Smooth muscle cell (in vitro differentiated cells): ENCODE measurements at regions not wholly inside any gene's neighbourhood (a gene's known extent, or its start where the extent isn't known, plus 50 kb on each side); places are given as distances from the start of the nearest gene placed in this dataset.

Experiments used
- DNase-seq: peaks from one replicate; lab custom pipeline; 2025; ENCODE audit not compliant: unreplicated experiment; lab: John Stamatoyannopoulos, UW
- H2AFZ ChIP-seq: fragments of 200-600 bp; sonication (generic); 2 replicates; pipeline ENCODE4 v1.6.0; 2016; ENCODE audit warnings: antibody characterized with exemption, low read depth, mild to moderate bottlenecking
- H3F3A ChIP-seq: fragments of 200-600 bp; sonication (generic); 2 replicates; pipeline ENCODE4 v1.6.0; 2017; ENCODE audit warnings: antibody characterized with exemption, low read depth
- H3K27ac ChIP-seq: fragments of 200-600 bp; sonication (generic); 2 replicates; pipeline ENCODE4 v1.5.1; 2016; ENCODE audit warnings: low read depth, mild to moderate bottlenecking
- H3K27me3 ChIP-seq: fragments of 200-600 bp; sonication (generic); 2 replicates; pipeline ENCODE4 v1.6.1; 2016; ENCODE audit warnings: low read depth, mild to moderate bottlenecking
- H3K36me3 ChIP-seq: fragments of 200-600 bp; sonication (generic); 2 replicates; pipeline ENCODE4 v1.5.1; 2016; ENCODE audit warnings: low read depth
- H3K4me1 ChIP-seq: fragments of 200-600 bp; sonication (generic); 2 replicates; pipeline ENCODE4 v1.5.1; 2016; ENCODE audit warnings: low read depth
- H3K4me2 ChIP-seq: fragments of 200-600 bp; sonication (generic); 2 replicates; pipeline ENCODE4 v1.6.0; 2016; ENCODE audit warnings: mild to moderate bottlenecking
- H3K4me3 ChIP-seq: fragments of 200-600 bp; sonication (generic); 2 replicates; pipeline ENCODE4 v1.5.1; 2016; ENCODE audit warnings: mild to moderate bottlenecking
- H3K79me2 ChIP-seq: fragments of 200-600 bp; sonication (generic); 2 replicates; pipeline ENCODE4 v1.6.0; 2016; ENCODE audit warnings: low read depth, mild to moderate bottlenecking
- H3K9ac ChIP-seq: fragments of 200-600 bp; sonication (generic); 2 replicates; pipeline ENCODE4 v1.6.0; 2016; ENCODE audit warnings: low read depth
- H3K9me3 ChIP-seq: fragments of 200-600 bp; sonication (generic); replicated peaks from 2 replicates; pipeline ENCODE4 v1.5.1; 2016; ENCODE audit warnings: low read depth
- H4K20me1 ChIP-seq: fragments of 200-600 bp; sonication (generic); 2 replicates; pipeline ENCODE4 v1.6.0; 2016; ENCODE audit warnings: low read depth
- CTCF ChIP-seq: fragments of 200-600 bp; sonication (generic); IDR thresholded peaks from 2 replicates; pipeline ENCODE4 v1.5.1; 2017; ENCODE audit warnings: borderline replicate concordance, mild to moderate bottlenecking, antibody characterized with exemption; ENCODE audit not compliant: insufficient read depth, poor library complexity, severe bottlenecking
- WGBS: methylation state at CpG from one replicate; pipeline ENCODE4 v1.1.7; 2016; ENCODE audit warnings: low lambda C conversion rate; 5-methylcytosine and 5-hydroxymethylcytosine counted together

GRCh38 chr10:64506963-64507362, 985.8 kb downstream of the REEP3 start:
- H3K27me3 ChIP-seq, result no peaks in the 10 kb centered on the region
- H3K36me3 ChIP-seq, result no peaks in the 10 kb centered on the region
- no peaks in the 10 kb centered on the region for H4K20me1 ChIP-seq
- 40% methylated on average over 3 of the region's 3 CpGs for WGBS
- TF ChIP-seq CTCF, result no peak
- no peak overlapping the region for H3K27ac ChIP-seq
- H3K4me1 ChIP-seq, result peaks cover 4% of the 10 kb centered on the region
- DNase-seq, result no peak
- H3K4me2 ChIP-seq, result no peak overlapping the region
- H3K9me3 ChIP-seq, result no peaks in the 10 kb centered on the region
- H3K79me2 ChIP-seq, result no peaks in the 10 kb centered on the region
- H2AFZ ChIP-seq, result no peak overlapping the region
- no peak overlapping the region for H3K9ac ChIP-seq
- H3K4me3 ChIP-seq, result no peak overlapping the region
- H3F3A ChIP-seq, result no peaks in the 10 kb centered on the region

GRCh38 chr10:64507651-64508028, 986.4 kb downstream of the REEP3 start:
- WGBS, result 68% methylated on average over 2 of the region's 2 CpGs
- no peaks in the 10 kb centered on the region for H4K20me1 ChIP-seq
- no peak overlapping the region for H3K4me2 ChIP-seq
- no peak overlapping the region for H3K9ac ChIP-seq
- H3K79me2 ChIP-seq, result no peaks in the 10 kb centered on the region
- H3K4me3 ChIP-seq, result no peak overlapping the region
- no peak overlapping the region for H3K27ac ChIP-seq
- H3K4me1 ChIP-seq, result peaks cover 4% of the 10 kb centered on the region
- no peaks in the 10 kb centered on the region for H3F3A ChIP-seq
- H3K9me3 ChIP-seq, result no peaks in the 10 kb centered on the region
- no peak for TF ChIP-seq CTCF
- no peaks in the 10 kb centered on the region for H3K27me3 ChIP-seq
- no peaks in the 10 kb centered on the region for H3K36me3 ChIP-seq
- H2AFZ ChIP-seq, result no peak overlapping the region
- no peak for DNase-seq

GRCh38 chr10:64508029-64508661, 986.9 kb downstream of the REEP3 start:
- Histone ChIP-seq H3K4me2 (no peak overlapping the region), H2AFZ (no peak overlapping the region), H3K4me1 (peaks cover 4% of the 10 kb centered on the region), H3K36me3 (no peaks in the 10 kb centered on the region), H3K79me2 (no peaks in the 10 kb centered on the region), H3K4me3 (no peak overlapping the region), H3F3A (no peaks in the 10 kb centered on the region), H3K27ac (no peak overlapping the region), H3K9ac (no peak overlapping the region), H3K27me3 (no peaks in the 10 kb centered on the region), H4K20me1 (no peaks in the 10 kb centered on the region), H3K9me3 (no peaks in the 10 kb centered on the region)
- no peak for DNase-seq
- TF ChIP-seq CTCF, result no peak
- whole genome bisulfite sequencing, result 48% methylated on average over 2 of the region's 2 CpGs
